ENCODE measurements at regions not wholly inside any gene's neighbourhood (a gene's known extent, or its start where the extent isn't known, plus 50 kb on each side); places are given as distances from the start of the nearest gene placed in this dataset.

- DNase-seq (ENCODE audit: insufficient read length) = no peak
- no peak for FAIRE-seq
These were observed 1779.1 kb downstream of the STIM2 start for GRCh38 chr4:28639747-28640146.

GRCh38 chr4:28654618-28655017 is 1794.0 kb downstream of the STIM2 start:
- no peak for DNase-seq (ENCODE audit: insufficient read length)
- FAIRE-seq = no peak
- TF ChIP-seq POLR2AphosphoS5 (IDR thresholded peaks at IDR 0.05; ENCODE audit: low read depth, low read length) = no peak
- no peak for TF ChIP-seq POLR2A (IDR thresholded peaks at IDR 0.05; ENCODE audit: low read depth, low read length)
- TF ChIP-seq TAF1 (IDR thresholded peaks at IDR 0.05; ENCODE audit: borderline replicate concordance, low read depth, low read length) = no peak

More at GRCh38 chr4:28639747-28640146, 1779.1 kb downstream of the STIM2 start:
- TF ChIP-seq TAF1 (IDR thresholded peaks at IDR 0.05; ENCODE audit: borderline replicate concordance, low read depth, low read length) (no peak), POLR2AphosphoS5 (IDR thresholded peaks at IDR 0.05; ENCODE audit: low read depth, low read length) (no peak), POLR2A (IDR thresholded peaks at IDR 0.05; ENCODE audit: low read depth, low read length) (no peak)

- DNase-seq (ENCODE audit: insufficient read length) (no peak), FAIRE-seq (no peak)
- TF ChIP-seq POLR2A (IDR thresholded peaks at IDR 0.05; ENCODE audit: low read depth, low read length) = no peak
- TF ChIP-seq POLR2AphosphoS5 (IDR thresholded peaks at IDR 0.05; ENCODE audit: low read depth, low read length) = no peak
- no peak for TF ChIP-seq TAF1 (IDR thresholded peaks at IDR 0.05; ENCODE audit: borderline replicate concordance, low read depth, low read length)
These were observed 1804.7 kb downstream of the STIM2 start for GRCh38 chr4:28665306-28665705.

GRCh38 chr4:28675582-28675981 is 1814.9 kb downstream of the STIM2 start:
- FAIRE-seq (no peak), DNase-seq (ENCODE audit: insufficient read length) (no peak)
- TF ChIP-seq POLR2AphosphoS5 (IDR thresholded peaks at IDR 0.05; ENCODE audit: low read depth, low read length) (no peak), POLR2A (IDR thresholded peaks at IDR 0.05; ENCODE audit: low read depth, low read length) (no peak), TAF1 (IDR thresholded peaks at IDR 0.05; ENCODE audit: borderline replicate concordance, low read depth, low read length) (no peak)

DNA sequence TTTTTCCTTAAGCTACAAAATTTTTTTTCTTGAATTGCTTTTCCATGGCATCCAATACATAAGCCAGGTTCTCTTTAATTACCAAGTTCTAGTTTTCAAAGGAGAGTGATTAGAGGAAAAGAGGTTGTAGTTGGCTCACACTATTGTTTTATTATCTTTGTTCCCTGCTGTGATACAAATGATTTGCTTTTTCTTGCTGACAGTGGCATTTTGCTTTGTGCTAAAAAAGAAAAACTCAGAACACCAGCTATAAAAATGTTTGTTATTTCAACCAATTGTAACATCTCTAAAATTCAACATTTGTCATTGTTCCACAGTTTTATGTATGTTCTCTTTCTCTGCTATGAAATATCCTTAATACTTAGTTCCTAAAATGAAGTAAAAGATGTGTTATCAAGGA is 1817.2 kb downstream of the STIM2 start:
- FAIRE-seq (no peak), DNase-seq (ENCODE audit: insufficient read length) (no peak)
- TF ChIP-seq POLR2A (IDR thresholded peaks at IDR 0.05; ENCODE audit: low read depth, low read length) (no peak), TAF1 (IDR thresholded peaks at IDR 0.05; ENCODE audit: borderline replicate concordance, low read depth, low read length) (no peak), POLR2AphosphoS5 (IDR thresholded peaks at IDR 0.05; ENCODE audit: low read depth, low read length) (no peak)

GRCh38 chr4:28682847-28683246 is 1822.2 kb downstream of the STIM2 start:
- FAIRE-seq = no peak
- no peak for DNase-seq (ENCODE audit: insufficient read length)
- no peak for TF ChIP-seq POLR2AphosphoS5 (IDR thresholded peaks at IDR 0.05; ENCODE audit: low read depth, low read length)
- no peak for TF ChIP-seq POLR2A (IDR thresholded peaks at IDR 0.05; ENCODE audit: low read depth, low read length)
- no peak for TF ChIP-seq TAF1 (IDR thresholded peaks at IDR 0.05; ENCODE audit: borderline replicate concordance, low read depth, low read length)

GRCh38 chr4:28686618-28687017 is 1826.0 kb downstream of the STIM2 start:
- DNase-seq (ENCODE audit: insufficient read length) = no peak
- TF ChIP-seq TAF1 (IDR thresholded peaks at IDR 0.05; ENCODE audit: borderline replicate concordance, low read depth, low read length) = no peak
- no peak for TF ChIP-seq POLR2A (IDR thresholded peaks at IDR 0.05; ENCODE audit: low read depth, low read length)
- TF ChIP-seq POLR2AphosphoS5 (IDR thresholded peaks at IDR 0.05; ENCODE audit: low read depth, low read length) = no peak
- no peak for FAIRE-seq

DNA sequence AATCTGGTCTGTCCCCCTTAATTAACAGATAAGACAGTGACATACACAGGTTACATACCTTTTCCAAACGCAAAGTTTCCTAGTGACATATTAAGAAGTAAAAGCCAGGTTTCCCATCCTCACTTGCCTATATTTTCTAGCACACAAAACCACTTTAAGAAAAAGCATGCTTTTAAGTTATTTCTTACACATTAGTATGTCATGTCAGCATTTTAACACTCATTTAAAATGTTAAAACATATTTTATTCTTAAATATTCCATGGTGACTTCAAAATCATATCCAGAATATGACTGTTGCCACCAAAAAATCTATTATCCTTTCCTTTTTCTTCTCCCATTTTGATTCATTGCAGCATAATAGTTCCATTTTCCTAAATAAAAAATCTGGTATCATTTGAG is 1830.2 kb downstream of the STIM2 start:
- FAIRE-seq = no peak
- TF ChIP-seq POLR2A (IDR thresholded peaks at IDR 0.05; ENCODE audit: low read depth, low read length) = no peak
- TF ChIP-seq POLR2AphosphoS5 (IDR thresholded peaks at IDR 0.05; ENCODE audit: low read depth, low read length) = no peak
- no peak for TF ChIP-seq TAF1 (IDR thresholded peaks at IDR 0.05; ENCODE audit: borderline replicate concordance, low read depth, low read length)
- DNase-seq (ENCODE audit: insufficient read length) = no peak

DNA sequence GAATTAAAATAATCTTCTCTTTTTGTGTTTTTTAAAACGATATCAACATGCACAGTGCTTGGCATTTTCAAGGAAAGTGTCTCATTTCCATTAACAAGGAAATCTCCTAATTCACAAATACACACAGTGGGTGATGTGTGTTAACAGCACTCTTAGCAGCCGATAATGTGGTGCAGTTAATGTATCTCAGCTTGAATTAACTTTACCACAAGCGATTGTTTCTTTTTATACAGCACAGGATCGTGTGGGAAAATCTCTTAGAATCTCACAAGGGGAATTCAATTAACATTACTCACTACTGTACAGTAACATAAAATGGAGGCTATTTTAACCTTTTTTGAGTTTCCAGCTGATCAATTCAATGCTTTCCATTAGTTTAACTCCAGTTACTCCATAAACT is 1841.9 kb downstream of the STIM2 start:
- TF ChIP-seq TAF1 (IDR thresholded peaks at IDR 0.05; ENCODE audit: borderline replicate concordance, low read depth, low read length) = no peak
- no peak for TF ChIP-seq POLR2AphosphoS5 (IDR thresholded peaks at IDR 0.05; ENCODE audit: low read depth, low read length)
- TF ChIP-seq POLR2A (IDR thresholded peaks at IDR 0.05; ENCODE audit: low read depth, low read length) = no peak
- FAIRE-seq = no peak
- DNase-seq (ENCODE audit: insufficient read length) = no peak

DNA sequence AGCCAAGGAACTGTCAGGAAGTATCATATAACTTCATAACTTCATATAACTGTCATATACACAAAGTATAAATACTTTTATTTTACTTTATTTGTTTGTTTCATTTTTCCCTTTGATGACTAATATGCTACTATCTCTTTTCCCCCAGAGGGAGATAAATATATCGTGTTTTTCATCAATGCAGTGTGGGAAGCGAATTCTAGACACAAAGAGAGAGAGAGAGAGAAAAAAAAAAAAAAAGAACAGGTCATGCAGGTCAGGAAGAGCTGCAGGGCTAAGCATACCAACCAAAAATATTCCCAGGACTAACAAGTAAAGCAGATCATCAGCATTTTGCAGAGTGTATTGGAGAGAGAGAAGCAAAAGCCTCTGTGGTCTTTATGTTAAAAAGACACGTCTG is 1849.2 kb downstream of the STIM2 start:
- no peak for FAIRE-seq

GRCh38 chr4:28723371-28723770 is 1862.7 kb downstream of the STIM2 start:
- TF ChIP-seq POLR2AphosphoS5 (IDR thresholded peaks at IDR 0.05; ENCODE audit: low read depth, low read length) (no peak), TAF1 (IDR thresholded peaks at IDR 0.05; ENCODE audit: borderline replicate concordance, low read depth, low read length) (no peak), POLR2A (IDR thresholded peaks at IDR 0.05; ENCODE audit: low read depth, low read length) (no peak)
- FAIRE-seq (no peak), DNase-seq (ENCODE audit: insufficient read length) (no peak)

More for the DNA sequence above, 1849.2 kb downstream of the STIM2 start:
- no peak for DNase-seq (ENCODE audit: insufficient read length)
- TF ChIP-seq POLR2A (IDR thresholded peaks at IDR 0.05; ENCODE audit: low read depth, low read length) (no peak), TAF1 (IDR thresholded peaks at IDR 0.05; ENCODE audit: borderline replicate concordance, low read depth, low read length) (no peak), POLR2AphosphoS5 (IDR thresholded peaks at IDR 0.05; ENCODE audit: low read depth, low read length) (no peak)

GRCh38 chr4:28724239-28724638 is 1863.6 kb downstream of the STIM2 start:
- DNase-seq (ENCODE audit: insufficient read length) = no peak
- no peak for FAIRE-seq

DNA sequence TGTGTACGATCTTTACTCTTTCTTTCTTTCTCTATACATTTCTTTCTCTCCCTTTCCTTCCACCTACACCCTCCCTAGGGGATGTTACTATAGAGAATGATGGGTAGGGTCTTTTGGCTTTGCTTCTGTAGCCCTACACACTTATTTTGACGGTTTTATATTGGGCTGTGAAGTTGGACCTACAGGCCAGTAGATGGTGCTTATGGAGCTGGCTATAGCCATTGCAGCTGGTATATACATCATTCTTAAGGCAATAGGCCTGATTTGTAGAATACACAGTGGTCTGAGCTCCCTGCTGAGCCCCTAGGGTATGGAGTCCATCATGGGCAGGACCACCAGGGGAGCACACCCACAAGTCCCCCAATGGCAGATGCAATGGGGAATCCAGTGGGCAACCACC is 1869.7 kb downstream of the STIM2 start:
- no peak for TF ChIP-seq POLR2AphosphoS5 (IDR thresholded peaks at IDR 0.05; ENCODE audit: low read depth, low read length)
- TF ChIP-seq POLR2A (IDR thresholded peaks at IDR 0.05; ENCODE audit: low read depth, low read length) = no peak
- no peak for TF ChIP-seq TAF1 (IDR thresholded peaks at IDR 0.05; ENCODE audit: borderline replicate concordance, low read depth, low read length)
- DNase-seq (ENCODE audit: insufficient read length) (no peak), FAIRE-seq (no peak)

More at GRCh38 chr4:28724239-28724638, 1863.6 kb downstream of the STIM2 start:
- no peak for TF ChIP-seq TAF1 (IDR thresholded peaks at IDR 0.05; ENCODE audit: borderline replicate concordance, low read depth, low read length)
- no peak for TF ChIP-seq POLR2A (IDR thresholded peaks at IDR 0.05; ENCODE audit: low read depth, low read length)
- TF ChIP-seq POLR2AphosphoS5 (IDR thresholded peaks at IDR 0.05; ENCODE audit: low read depth, low read length) = no peak
